ENCODE measurements at regions not wholly inside any gene's neighbourhood (a gene's known extent, or its start where the extent isn't known, plus 50 kb on each side); places are given as distances from the start of the nearest gene placed in this dataset.

DNA sequence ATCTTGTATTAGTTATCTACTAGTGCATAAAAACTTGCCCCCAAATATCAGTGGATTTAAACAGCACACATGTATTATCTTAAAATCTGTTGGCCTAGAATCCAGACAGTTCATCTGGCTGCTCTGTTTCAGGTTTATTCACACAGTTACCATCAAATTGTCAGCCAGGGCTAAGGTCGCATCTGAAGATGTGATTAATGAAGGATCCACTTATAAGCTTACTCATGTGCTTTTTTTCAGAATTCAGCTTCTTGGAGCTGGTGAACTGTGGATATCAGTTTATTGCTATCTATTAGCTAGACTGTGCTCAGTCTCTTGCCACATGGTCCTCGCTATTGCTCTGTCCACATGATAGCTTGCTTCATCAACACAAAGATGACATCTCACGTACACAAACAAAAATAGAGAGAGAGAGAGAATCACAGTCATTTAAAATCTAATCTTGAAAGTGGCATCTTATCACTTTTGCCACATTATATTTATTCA, 81.5 kb downstream of the PRDM9 start:
- Histone ChIP-seq H3K4me3 (no peak overlapping the region), H3K9me3 (no peaks in the 10 kb centered on the region), H3K4me1 (no peaks in the 10 kb centered on the region), H3K27ac (no peak overlapping the region), H3K4me2 (no peak overlapping the region)
- 26% methylated on average over 3 of the region's 3 CpGs for WGBS (ENCODE audit: missing lambda C conversion rate)
- TF ChIP-seq, protein P1, sequence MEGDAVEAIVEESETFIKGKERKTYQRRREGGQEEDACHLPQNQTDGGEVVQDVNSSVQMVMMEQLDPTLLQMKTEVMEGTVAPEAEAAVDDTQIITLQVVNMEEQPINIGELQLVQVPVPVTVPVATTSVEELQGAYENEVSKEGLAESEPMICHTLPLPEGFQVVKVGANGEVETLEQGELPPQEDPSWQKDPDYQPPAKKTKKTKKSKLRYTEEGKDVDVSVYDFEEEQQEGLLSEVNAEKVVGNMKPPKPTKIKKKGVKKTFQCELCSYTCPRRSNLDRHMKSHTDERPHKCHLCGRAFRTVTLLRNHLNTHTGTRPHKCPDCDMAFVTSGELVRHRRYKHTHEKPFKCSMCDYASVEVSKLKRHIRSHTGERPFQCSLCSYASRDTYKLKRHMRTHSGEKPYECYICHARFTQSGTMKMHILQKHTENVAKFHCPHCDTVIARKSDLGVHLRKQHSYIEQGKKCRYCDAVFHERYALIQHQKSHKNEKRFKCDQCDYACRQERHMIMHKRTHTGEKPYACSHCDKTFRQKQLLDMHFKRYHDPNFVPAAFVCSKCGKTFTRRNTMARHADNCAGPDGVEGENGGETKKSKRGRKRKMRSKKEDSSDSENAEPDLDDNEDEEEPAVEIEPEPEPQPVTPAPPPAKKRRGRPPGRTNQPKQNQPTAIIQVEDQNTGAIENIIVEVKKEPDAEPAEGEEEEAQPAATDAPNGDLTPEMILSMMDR (IDR thresholded peaks at IDR 0.05), result no peak
- TF ChIP-seq FOSL2 (IDR thresholded peaks at IDR 0.05), result no peak
- TF ChIP-seq FOSL2 (CRISPR knock-in tag; IDR thresholded peaks at IDR 0.05), result no peak
- TF ChIP-seq NFE2L2 (conservative IDR thresholded peaks at IDR 0.05; ENCODE audit: low read length), result no peak
- TF ChIP-seq BHLHE40 (IDR thresholded peaks at IDR 0.05; ENCODE audit: low read depth, low read length), result no peak
- TF ChIP-seq, protein P2, sequence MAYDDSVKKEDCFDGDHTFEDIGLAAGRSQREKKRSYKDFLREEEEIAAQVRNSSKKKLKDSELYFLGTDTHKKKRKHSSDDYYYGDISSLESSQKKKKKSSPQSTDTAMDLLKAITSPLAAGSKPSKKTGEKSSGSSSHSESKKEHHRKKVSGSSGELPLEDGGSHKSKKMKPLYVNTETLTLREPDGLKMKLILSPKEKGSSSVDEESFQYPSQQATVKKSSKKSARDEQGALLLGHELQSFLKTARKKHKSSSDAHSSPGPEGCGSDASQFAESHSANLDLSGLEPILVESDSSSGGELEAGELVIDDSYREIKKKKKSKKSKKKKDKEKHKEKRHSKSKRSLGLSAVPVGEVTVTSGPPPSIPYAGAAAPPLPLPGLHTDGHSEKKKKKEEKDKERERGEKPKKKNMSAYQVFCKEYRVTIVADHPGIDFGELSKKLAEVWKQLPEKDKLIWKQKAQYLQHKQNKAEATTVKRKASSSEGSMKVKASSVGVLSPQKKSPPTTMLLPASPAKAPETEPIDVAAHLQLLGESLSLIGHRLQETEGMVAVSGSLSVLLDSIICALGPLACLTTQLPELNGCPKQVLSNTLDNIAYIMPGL (CRISPR knock-in tag; IDR thresholded peaks at IDR 0.05; ENCODE audit: borderline replicate concordance), result no peak
- TF ChIP-seq EP300 (IDR thresholded peaks at IDR 0.05), result no peak
- TF ChIP-seq, protein P3, sequence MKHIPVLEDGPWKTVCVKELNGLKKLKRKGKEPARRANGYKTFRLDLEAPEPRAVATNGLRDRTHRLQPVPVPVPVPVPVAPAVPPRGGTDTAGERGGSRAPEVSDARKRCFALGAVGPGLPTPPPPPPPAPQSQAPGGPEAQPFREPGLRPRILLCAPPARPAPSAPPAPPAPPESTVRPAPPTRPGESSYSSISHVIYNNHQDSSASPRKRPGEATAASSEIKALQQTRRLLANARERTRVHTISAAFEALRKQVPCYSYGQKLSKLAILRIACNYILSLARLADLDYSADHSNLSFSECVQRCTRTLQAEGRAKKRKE (CRISPR knock-in tag; IDR thresholded peaks at IDR 0.05; ENCODE audit: low read depth), result no peak
- TF ChIP-seq TFCP2L1 (CRISPR knock-in tag; IDR thresholded peaks at IDR 0.05), result no peak
- TF ChIP-seq CBX2 (IDR thresholded peaks at IDR 0.05; ENCODE audit: borderline replicate concordance, low read depth), result no peak
- no peak for TF ChIP-seq SMC3 (IDR thresholded peaks at IDR 0.05)
- no peak for TF ChIP-seq RNF2 (IDR thresholded peaks at IDR 0.05; ENCODE audit: borderline replicate concordance, low read depth)
- TF ChIP-seq, protein P4, sequence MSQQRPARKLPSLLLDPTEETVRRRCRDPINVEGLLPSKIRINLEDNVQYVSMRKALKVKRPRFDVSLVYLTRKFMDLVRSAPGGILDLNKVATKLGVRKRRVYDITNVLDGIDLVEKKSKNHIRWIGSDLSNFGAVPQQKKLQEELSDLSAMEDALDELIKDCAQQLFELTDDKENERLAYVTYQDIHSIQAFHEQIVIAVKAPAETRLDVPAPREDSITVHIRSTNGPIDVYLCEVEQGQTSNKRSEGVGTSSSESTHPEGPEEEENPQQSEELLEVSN (IDR thresholded peaks at IDR 0.05; ENCODE audit: borderline replicate concordance, low read depth), result no peak
- TF ChIP-seq CHD2 (IDR thresholded peaks at IDR 0.05; ENCODE audit: low read length, partially characterized antibody), result no peak
- no peak for TF ChIP-seq HOXB13 (CRISPR knock-in tag; IDR thresholded peaks at IDR 0.05; ENCODE audit: low read depth)
- TF ChIP-seq, protein P5, sequence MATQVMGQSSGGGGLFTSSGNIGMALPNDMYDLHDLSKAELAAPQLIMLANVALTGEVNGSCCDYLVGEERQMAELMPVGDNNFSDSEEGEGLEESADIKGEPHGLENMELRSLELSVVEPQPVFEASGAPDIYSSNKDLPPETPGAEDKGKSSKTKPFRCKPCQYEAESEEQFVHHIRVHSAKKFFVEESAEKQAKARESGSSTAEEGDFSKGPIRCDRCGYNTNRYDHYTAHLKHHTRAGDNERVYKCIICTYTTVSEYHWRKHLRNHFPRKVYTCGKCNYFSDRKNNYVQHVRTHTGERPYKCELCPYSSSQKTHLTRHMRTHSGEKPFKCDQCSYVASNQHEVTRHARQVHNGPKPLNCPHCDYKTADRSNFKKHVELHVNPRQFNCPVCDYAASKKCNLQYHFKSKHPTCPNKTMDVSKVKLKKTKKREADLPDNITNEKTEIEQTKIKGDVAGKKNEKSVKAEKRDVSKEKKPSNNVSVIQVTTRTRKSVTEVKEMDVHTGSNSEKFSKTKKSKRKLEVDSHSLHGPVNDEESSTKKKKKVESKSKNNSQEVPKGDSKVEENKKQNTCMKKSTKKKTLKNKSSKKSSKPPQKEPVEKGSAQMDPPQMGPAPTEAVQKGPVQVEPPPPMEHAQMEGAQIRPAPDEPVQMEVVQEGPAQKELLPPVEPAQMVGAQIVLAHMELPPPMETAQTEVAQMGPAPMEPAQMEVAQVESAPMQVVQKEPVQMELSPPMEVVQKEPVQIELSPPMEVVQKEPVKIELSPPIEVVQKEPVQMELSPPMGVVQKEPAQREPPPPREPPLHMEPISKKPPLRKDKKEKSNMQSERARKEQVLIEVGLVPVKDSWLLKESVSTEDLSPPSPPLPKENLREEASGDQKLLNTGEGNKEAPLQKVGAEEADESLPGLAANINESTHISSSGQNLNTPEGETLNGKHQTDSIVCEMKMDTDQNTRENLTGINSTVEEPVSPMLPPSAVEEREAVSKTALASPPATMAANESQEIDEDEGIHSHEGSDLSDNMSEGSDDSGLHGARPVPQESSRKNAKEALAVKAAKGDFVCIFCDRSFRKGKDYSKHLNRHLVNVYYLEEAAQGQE (IDR thresholded peaks at IDR 0.05), result no peak
- no peak for TF ChIP-seq ESRRA (IDR thresholded peaks at IDR 0.05; ENCODE audit: borderline replicate concordance, low read length)
- TF ChIP-seq PHF8 (IDR thresholded peaks at IDR 0.05; ENCODE audit: borderline replicate concordance, low read depth), result no peak
- TF ChIP-seq POLR2A (IDR thresholded peaks at IDR 0.05; ENCODE audit: low read length), result no peak
- TF ChIP-seq EHF (CRISPR knock-in tag; IDR thresholded peaks at IDR 0.05), result no peak
- no peak for TF ChIP-seq FOSB (CRISPR knock-in tag; IDR thresholded peaks at IDR 0.05)
- CTCF ChIA-PET, result no interaction called here
- ATAC-seq (no peak), DNase-seq (ENCODE audit: low read depth in 1 of 2, low spot score in 1 of 2) (no peak), FAIRE-seq (no peak)
- POLR2A ChIA-PET, result no interaction called here
